Fibroblast of villous mesenchyme (primary cell): ENCODE measurements at regions not wholly inside any gene's neighbourhood (a gene's known extent, or its start where the extent isn't known, plus 50 kb on each side); places are given as distances from the start of the nearest gene placed in this dataset.

Experiments
- DNase-seq: peaks from one replicate; pipeline ENCODE4 v3.0.0-alpha.2; 2010; ENCODE audit warnings: low read depth
- H3K4me3 ChIP-seq: 2 replicates; pipeline ENCODE4 v1.5.1; 2011; ENCODE audit warnings: low read depth, mild to moderate bottlenecking, low read length
- CTCF ChIP-seq: IDR thresholded peaks from 2 replicates; pipeline ENCODE4 v1.5.1; 2012; ENCODE audit warnings: low read depth, mild to moderate bottlenecking, low read length; ENCODE audit not compliant: insufficient read depth

GRCh38 chr14:97975216-97975615 is 1178.0 kb downstream of the VRK1 start:
- TF ChIP-seq CTCF, result no peak
- H3K4me3 ChIP-seq, result no peak overlapping the region
- no peak for DNase-seq

- no peak for DNase-seq
- TF ChIP-seq CTCF, result no peak
Observed at GRCh38 chr14:97975962-97976361, 1178.8 kb downstream of the VRK1 start.

GRCh38 chr14:97976861-97977260 is 1179.7 kb downstream of the VRK1 start:
- DNase-seq, result no peak
- no peak overlapping the region for H3K4me3 ChIP-seq

More at GRCh38 chr14:97975962-97976361, 1178.8 kb downstream of the VRK1 start:
- H3K4me3 ChIP-seq, result no peak overlapping the region

GRCh38 chr14:97977651-97978261 is 1180.6 kb downstream of the VRK1 start:
- TF ChIP-seq CTCF, result no peak
- no peak overlapping the region for H3K4me3 ChIP-seq
- no peak for DNase-seq

More at GRCh38 chr14:97976861-97977260, 1179.7 kb downstream of the VRK1 start:
- no peak for TF ChIP-seq CTCF

- TF ChIP-seq CTCF, result no peak
- no peak for DNase-seq
- H3K4me3 ChIP-seq, result no peak overlapping the region
Observed at GRCh38 chr14:97978341-97978740, 1181.2 kb downstream of the VRK1 start.

- no peak for DNase-seq
- TF ChIP-seq CTCF, result no peak
- H3K4me3 ChIP-seq, result no peak overlapping the region
Observed at GRCh38 chr14:97993508-97994019, 1196.4 kb downstream of the VRK1 start.
